AG04450 (cell line): ENCODE measurements at regions not wholly inside any gene's neighbourhood (a gene's known extent, or its start where the extent isn't known, plus 50 kb on each side); places are given as distances from the start of the nearest gene placed in this dataset.
"Not testable (repeated sequence)": the region's sequence is repeated elsewhere in the genome, so short reads cannot be mapped to it uniquely, and the experiment has no call there.

Experiments
- CTCF ChIA-PET: fragments of 300-600, 350-600 bp; formaldehyde crosslinking; extraction: SDS; loops from one replicate; lab custom pipeline; 2022; ENCODE audit warnings: antibody characterized with exemption, inconsistent platforms; lab: Charles Lee
- POLR2A ChIA-PET: fragments of 350-600 bp; formaldehyde crosslinking; extraction: SDS; loops from one replicate; lab custom pipeline; 2021; ENCODE audit warnings: antibody characterized with exemption, inconsistent platforms; lab: Yijun Ruan, JAX
- DNase-seq: peaks from one replicate; pipeline ENCODE4 v3.0.0-alpha.2; 2011; ENCODE audit warnings: low read depth, low spot score
- H3K27ac ChIP-seq: one replicate; pipeline ENCODE4 v1.5.1; 2012; ENCODE audit warnings: low read depth, low read length, control low read depth
- H3K27me3 ChIP-seq: one replicate; pipeline ENCODE4 v1.6.0; 2012; ENCODE audit warnings: low read length; ENCODE audit not compliant: control insufficient read depth, insufficient read depth
- H3K4me3 ChIP-seq: 2 replicates; pipeline ENCODE4 v1.5.1; 2011; ENCODE audit warnings: mild to moderate bottlenecking, low read depth, low read length, control low read depth
- H3K9me3 ChIP-seq: 2 replicates; pipeline ENCODE4 v1.5.1; 2012; ENCODE audit warnings: low read length; ENCODE audit not compliant: control insufficient read depth, insufficient read depth
- CTCF ChIP-seq: IDR thresholded peaks from 2 replicates; pipeline ENCODE4 v1.5.1; 2011; ENCODE audit warnings: low read depth, low read length, control low read depth, inconsistent platforms

GRCh38 chr6:153449279-153449678, 318.2 kb upstream of the RGS17 start:
- no peaks in the 10 kb centered on the region for H3K27me3 ChIP-seq
- H3K27ac ChIP-seq: no peak overlapping the region
- H3K4me3 ChIP-seq: no peak overlapping the region
- no peak for DNase-seq
- no peak for TF ChIP-seq CTCF
- CTCF ChIA-PET: no interaction called here
- no peaks in the 10 kb centered on the region for H3K9me3 ChIP-seq
- POLR2A ChIA-PET: no interaction called here

- DNase-seq, H3K27ac ChIP-seq, H3K27me3 ChIP-seq, H3K9me3 ChIP-seq, H3K4me3 ChIP-seq, POLR2A ChIA-PET, CTCF ChIA-PET: not testable (repeated sequence)
These were observed 311.7 kb upstream of the RGS17 start for GRCh38 chr6:153442749-153443148.

- TF ChIP-seq CTCF: no peak
- H3K27me3 ChIP-seq: no peaks in the 10 kb centered on the region
- no peak overlapping the region for H3K27ac ChIP-seq
- POLR2A ChIA-PET: no interaction called here
- no peaks in the 10 kb centered on the region for H3K9me3 ChIP-seq
- CTCF ChIA-PET: no interaction called here
- no peak overlapping the region for H3K4me3 ChIP-seq
- DNase-seq: no peak
These were observed 311.0 kb upstream of the RGS17 start for GRCh38 chr6:153442096-153442495.

GRCh38 chr6:153437193-153437592, 306.1 kb upstream of the RGS17 start:
- Histone ChIP-seq H3K4me3 (no peak overlapping the region), H3K9me3 (no peaks in the 10 kb centered on the region; the same call in 1 of the 2 replicates), H3K27me3 (no peaks in the 10 kb centered on the region), H3K27ac (no peak overlapping the region)
- ChIA-PET CTCF (no interaction called here), POLR2A (no interaction called here)
- TF ChIP-seq CTCF: no peak
- no peak for DNase-seq

GRCh38 chr6:153436351-153436750, 305.3 kb upstream of the RGS17 start:
- ChIA-PET POLR2A (no interaction called here), CTCF (no interaction called here)
- H3K27ac ChIP-seq: no peak overlapping the region
- no peaks in the 10 kb centered on the region for H3K27me3 ChIP-seq
- no peak for TF ChIP-seq CTCF
- DNase-seq: no peak
- no peak overlapping the region for H3K4me3 ChIP-seq
- H3K9me3 ChIP-seq: no peaks in the 10 kb centered on the region; the same call in 1 of the 2 replicates

- DNase-seq: no peak
- Histone ChIP-seq H3K27me3 (no peaks in the 10 kb centered on the region), H3K4me3 (no peak overlapping the region), H3K9me3 (no peaks in the 10 kb centered on the region; the same call in 1 of the 2 replicates), H3K27ac (no peak overlapping the region)
- POLR2A ChIA-PET: no interaction called here
- CTCF ChIA-PET: no interaction called here
- TF ChIP-seq CTCF: no peak
These were observed 304.7 kb upstream of the RGS17 start for GRCh38 chr6:153435787-153436186.
